A172 (cell line): ENCODE measurements at regions not wholly inside any gene's neighbourhood (a gene's known extent, or its start where the extent isn't known, plus 50 kb on each side); places are given as distances from the start of the nearest gene placed in this dataset.

Source experiments
- DNase-seq: peaks from one replicate; pipeline ENCODE4 v3.0.0-alpha.2; 2015; ENCODE audit warnings: low spot score

- no peak for DNase-seq
These were observed 165.2 kb downstream of the ZPLD1 start for GRCh38 chr3:102599819-102600576.

GRCh38 chr3:102605153-102605552 lies 170.3 kb downstream of the ZPLD1 start:
- DNase-seq: no peak

- no peak for DNase-seq
These were observed 174.1 kb downstream of the ZPLD1 start for GRCh38 chr3:102608875-102609274.

GRCh38 chr3:102614021-102614569 lies 179.3 kb downstream of the ZPLD1 start:
- DNase-seq: no peak

- DNase-seq: no peak
These were observed 179.8 kb downstream of the ZPLD1 start for GRCh38 chr3:102614585-102614984.

GRCh38 chr3:102617381-102617780 lies 182.6 kb downstream of the ZPLD1 start:
- DNase-seq: no peak

- DNase-seq: no peak
These were observed 184.5 kb downstream of the ZPLD1 start for GRCh38 chr3:102619361-102619760.

GRCh38 chr3:102629943-102630342 lies 195.1 kb downstream of the ZPLD1 start:
- no peak for DNase-seq

GRCh38 chr3:102630531-102630930 lies 195.7 kb downstream of the ZPLD1 start:
- DNase-seq: no peak

GRCh38 chr3:102643546-102643945 lies 208.7 kb downstream of the ZPLD1 start:
- no peak for DNase-seq

- no peak for DNase-seq
These were observed 211.7 kb downstream of the ZPLD1 start for GRCh38 chr3:102646557-102646956.

GRCh38 chr3:102660653-102661052 lies 225.8 kb downstream of the ZPLD1 start:
- DNase-seq: no peak

GRCh38 chr3:102661707-102662497 lies 227.1 kb downstream of the ZPLD1 start:
- no peak for DNase-seq

- no peak for DNase-seq
These were observed 227.6 kb downstream of the ZPLD1 start for GRCh38 chr3:102662498-102662772.

- DNase-seq: no peak
These were observed 229.3 kb downstream of the ZPLD1 start for GRCh38 chr3:102664126-102664525.

GRCh38 chr3:102665183-102665582 lies 230.4 kb downstream of the ZPLD1 start:
- no peak for DNase-seq

- no peak for DNase-seq
These were observed 233.4 kb downstream of the ZPLD1 start for GRCh38 chr3:102668247-102668646.

- DNase-seq: no peak
These were observed 236.2 kb downstream of the ZPLD1 start for GRCh38 chr3:102670986-102671385.

- DNase-seq: no peak
These were observed 237.5 kb downstream of the ZPLD1 start for GRCh38 chr3:102672305-102672704.

GRCh38 chr3:102673271-102674115 lies 238.7 kb downstream of the ZPLD1 start:
- DNase-seq: peak; percentile 46

- DNase-seq: no peak
These were observed 239.5 kb downstream of the ZPLD1 start for GRCh38 chr3:102674284-102674683.

GRCh38 chr3:102676424-102676823 lies 241.6 kb downstream of the ZPLD1 start:
- no peak for DNase-seq
